ENCODE measurements at regions not wholly inside any gene's neighbourhood (a gene's known extent, or its start where the extent isn't known, plus 50 kb on each side); places are given as distances from the start of the nearest gene placed in this dataset.

DNA sequence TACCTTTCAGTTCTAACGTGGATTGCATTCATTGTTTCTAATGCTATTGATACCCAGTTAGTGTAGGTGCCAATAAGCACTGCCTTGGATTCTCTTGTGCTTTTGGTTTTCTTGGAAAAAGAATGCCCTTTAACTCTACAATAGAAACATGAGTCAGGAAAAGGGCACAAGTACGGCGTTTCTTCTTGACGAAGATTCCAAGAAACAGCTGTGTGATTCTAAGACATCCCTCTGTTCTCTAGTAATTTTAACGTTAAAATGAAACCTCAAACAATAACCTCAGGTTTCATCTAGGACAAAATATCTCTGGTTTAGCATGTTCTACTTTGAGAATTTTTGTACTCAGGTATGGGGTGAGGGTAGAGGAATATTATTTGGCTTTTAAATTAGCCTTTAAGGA is 540.5 kb upstream of the ATP11B start:
- TF ChIP-seq EZH2 (IDR thresholded peaks at IDR 0.05; ENCODE audit: low read depth) = no peak
- TF ChIP-seq, protein P1, sequence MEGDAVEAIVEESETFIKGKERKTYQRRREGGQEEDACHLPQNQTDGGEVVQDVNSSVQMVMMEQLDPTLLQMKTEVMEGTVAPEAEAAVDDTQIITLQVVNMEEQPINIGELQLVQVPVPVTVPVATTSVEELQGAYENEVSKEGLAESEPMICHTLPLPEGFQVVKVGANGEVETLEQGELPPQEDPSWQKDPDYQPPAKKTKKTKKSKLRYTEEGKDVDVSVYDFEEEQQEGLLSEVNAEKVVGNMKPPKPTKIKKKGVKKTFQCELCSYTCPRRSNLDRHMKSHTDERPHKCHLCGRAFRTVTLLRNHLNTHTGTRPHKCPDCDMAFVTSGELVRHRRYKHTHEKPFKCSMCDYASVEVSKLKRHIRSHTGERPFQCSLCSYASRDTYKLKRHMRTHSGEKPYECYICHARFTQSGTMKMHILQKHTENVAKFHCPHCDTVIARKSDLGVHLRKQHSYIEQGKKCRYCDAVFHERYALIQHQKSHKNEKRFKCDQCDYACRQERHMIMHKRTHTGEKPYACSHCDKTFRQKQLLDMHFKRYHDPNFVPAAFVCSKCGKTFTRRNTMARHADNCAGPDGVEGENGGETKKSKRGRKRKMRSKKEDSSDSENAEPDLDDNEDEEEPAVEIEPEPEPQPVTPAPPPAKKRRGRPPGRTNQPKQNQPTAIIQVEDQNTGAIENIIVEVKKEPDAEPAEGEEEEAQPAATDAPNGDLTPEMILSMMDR (conservative IDR thresholded peaks at IDR 0.05) = no peak

Measured in PC-9 (cell line).